ENCODE measurements at regions not wholly inside any gene's neighbourhood (a gene's known extent, or its start where the extent isn't known, plus 50 kb on each side); places are given as distances from the start of the nearest gene placed in this dataset.

- Mint-ChIP-seq H3K27ac (peak overlapping the region; percentile 33), H3K4me3 (peak overlapping the region; percentile 8), H3K36me3 (no peaks in the 10 kb centered on the region), H3K4me1 (ENCODE audit: low read depth) (no peaks in the 10 kb centered on the region), H3K9me3 (no peaks in the 10 kb centered on the region), H3K27me3 (peaks cover 1% of the 10 kb centered on the region)
- CTCF ChIA-PET: no interaction called here
- intact Hi-C loops (cut with micrococcal nuclease): no loop called here
- POLR2A ChIA-PET: interaction anchor here (1.5 kb wide), 1 partner anchor 96 kb away, joined by 5 read pairs; no protein-coding TSS in a partner anchor
- DNase-seq: peak; percentile 14
These were observed 250.6 kb downstream of the EIPR1 start for GRCh38 chr2:3126911-3127621.

GRCh38 chr2:3126171-3126910, 251.3 kb downstream of the EIPR1 start:
- CTCF ChIA-PET: no interaction called here
- DNase-seq: no peak
- no peak overlapping the region for H3K27ac Mint-ChIP-seq

GRCh38 chr2:3125761-3126130, 251.9 kb downstream of the EIPR1 start:
- H3K4me1 Mint-ChIP-seq (ENCODE audit: low read depth): no peaks in the 10 kb centered on the region
- no peaks in the 10 kb centered on the region for H3K36me3 Mint-ChIP-seq
- no peaks in the 10 kb centered on the region for H3K9me3 Mint-ChIP-seq
- no peak for DNase-seq
- H3K4me3 Mint-ChIP-seq: no peak overlapping the region
- POLR2A ChIA-PET: no interaction called here
- no peak overlapping the region for H3K27ac Mint-ChIP-seq
- intact Hi-C loops (cut with micrococcal nuclease): no loop called here
- CTCF ChIA-PET: no interaction called here
- peaks cover 1% of the 10 kb centered on the region for H3K27me3 Mint-ChIP-seq

More at GRCh38 chr2:3126171-3126910, 251.3 kb downstream of the EIPR1 start:
- Mint-ChIP-seq H3K36me3 (no peaks in the 10 kb centered on the region), H3K27me3 (peaks cover 1% of the 10 kb centered on the region), H3K4me1 (ENCODE audit: low read depth) (no peaks in the 10 kb centered on the region), H3K9me3 (no peaks in the 10 kb centered on the region), H3K4me3 (no peak overlapping the region)
- intact Hi-C loops (cut with micrococcal nuclease): no loop called here
- POLR2A ChIA-PET: interaction anchor here (1.5 kb wide), 1 partner anchor 97 kb away, joined by 5 read pairs; no protein-coding TSS in a partner anchor

GRCh38 chr2:3125001-3125760, 252.4 kb downstream of the EIPR1 start:
- ChIA-PET CTCF (interaction anchor here (0.7 kb wide), 1 partner anchor 28 kb away, joined by 3 read pairs; no protein-coding TSS in a partner anchor), POLR2A (no interaction called here)
- Mint-ChIP-seq H3K36me3 (no peaks in the 10 kb centered on the region), H3K4me1 (ENCODE audit: low read depth) (no peaks in the 10 kb centered on the region), H3K27me3 (no peaks in the 10 kb centered on the region), H3K27ac (no peak overlapping the region), H3K9me3 (peaks cover under 1% of the 10 kb centered on the region), H3K4me3 (no peak overlapping the region)
- DNase-seq: no peak
- intact Hi-C loops (cut with micrococcal nuclease): no loop called here

GRCh38 chr2:3122525-3122924, 255.1 kb downstream of the EIPR1 start:
- DNase-seq: no peak
- no peaks in the 10 kb centered on the region for H3K4me1 Mint-ChIP-seq (ENCODE audit: low read depth)
- peaks cover 2% of the 10 kb centered on the region for H3K9me3 Mint-ChIP-seq
- H3K4me3 Mint-ChIP-seq: no peak overlapping the region
- intact Hi-C loops (cut with micrococcal nuclease): no loop called here
- POLR2A ChIA-PET: no interaction called here
- H3K36me3 Mint-ChIP-seq: no peaks in the 10 kb centered on the region
- no peaks in the 10 kb centered on the region for H3K27me3 Mint-ChIP-seq
- no peak overlapping the region for H3K27ac Mint-ChIP-seq
- CTCF ChIA-PET: no interaction called here

- intact Hi-C loops (cut with micrococcal nuclease): no loop called here
- H3K27ac Mint-ChIP-seq: no peak overlapping the region
- peaks cover 2% of the 10 kb centered on the region for H3K9me3 Mint-ChIP-seq
- no peaks in the 10 kb centered on the region for H3K4me1 Mint-ChIP-seq (ENCODE audit: low read depth)
- H3K27me3 Mint-ChIP-seq: no peaks in the 10 kb centered on the region
- POLR2A ChIA-PET: no interaction called here
- CTCF ChIA-PET: no interaction called here
- no peak for DNase-seq
- H3K36me3 Mint-ChIP-seq: no peaks in the 10 kb centered on the region
- H3K4me3 Mint-ChIP-seq: no peak overlapping the region
These were observed 256.0 kb downstream of the EIPR1 start for GRCh38 chr2:3121601-3122000.

GRCh38 chr2:3117650-3118216, 259.9 kb downstream of the EIPR1 start:
- Mint-ChIP-seq H3K27ac (no peak overlapping the region), H3K4me1 (ENCODE audit: low read depth) (no peaks in the 10 kb centered on the region), H3K9me3 (peaks cover 2% of the 10 kb centered on the region), H3K36me3 (no peaks in the 10 kb centered on the region), H3K27me3 (no peaks in the 10 kb centered on the region), H3K4me3 (no peak overlapping the region)
- CTCF ChIA-PET: no interaction called here
- intact Hi-C loops (cut with micrococcal nuclease): no loop called here
- no peak for DNase-seq
- POLR2A ChIA-PET: no interaction called here

- DNase-seq: no peak
- peaks cover 2% of the 10 kb centered on the region for H3K9me3 Mint-ChIP-seq
- intact Hi-C loops (cut with micrococcal nuclease): no loop called here
- no peak overlapping the region for H3K4me3 Mint-ChIP-seq
- ChIA-PET CTCF (no interaction called here), POLR2A (no interaction called here)
- no peaks in the 10 kb centered on the region for H3K36me3 Mint-ChIP-seq
- H3K27me3 Mint-ChIP-seq: no peaks in the 10 kb centered on the region
- H3K4me1 Mint-ChIP-seq (ENCODE audit: low read depth): no peaks in the 10 kb centered on the region
- no peak overlapping the region for H3K27ac Mint-ChIP-seq
These were observed 261.2 kb downstream of the EIPR1 start for GRCh38 chr2:3116371-3116770.

- Mint-ChIP-seq H3K27ac (no peak overlapping the region), H3K27me3 (no peaks in the 10 kb centered on the region), H3K4me1 (ENCODE audit: low read depth) (no peaks in the 10 kb centered on the region), H3K36me3 (no peaks in the 10 kb centered on the region), H3K4me3 (no peak overlapping the region), H3K9me3 (peaks cover 6% of the 10 kb centered on the region)
- CTCF ChIA-PET: no interaction called here
- no peak for DNase-seq
- intact Hi-C loops (cut with micrococcal nuclease): no loop called here
- POLR2A ChIA-PET: no interaction called here
These were observed 262.1 kb downstream of the EIPR1 start for GRCh38 chr2:3115301-3116042.

GRCh38 chr2:3114406-3115185, 263.0 kb downstream of the EIPR1 start:
- ChIA-PET CTCF (no interaction called here), POLR2A (no interaction called here)
- Mint-ChIP-seq H3K27me3 (no peaks in the 10 kb centered on the region), H3K36me3 (no peaks in the 10 kb centered on the region), H3K9me3 (peaks cover 8% of the 10 kb centered on the region), H3K27ac (no peak overlapping the region), H3K4me1 (ENCODE audit: low read depth) (no peaks in the 10 kb centered on the region), H3K4me3 (no peak overlapping the region)
- no peak for DNase-seq
- intact Hi-C loops (cut with micrococcal nuclease): no loop called here

- no peak for DNase-seq
- Mint-ChIP-seq H3K9me3 (peaks cover 8% of the 10 kb centered on the region), H3K27me3 (no peaks in the 10 kb centered on the region), H3K36me3 (no peaks in the 10 kb centered on the region), H3K4me1 (ENCODE audit: low read depth) (no peaks in the 10 kb centered on the region), H3K4me3 (no peak overlapping the region), H3K27ac (no peak overlapping the region)
- CTCF ChIA-PET: no interaction called here
- POLR2A ChIA-PET: no interaction called here
- intact Hi-C loops (cut with micrococcal nuclease): no loop called here
These were observed 263.8 kb downstream of the EIPR1 start for GRCh38 chr2:3113769-3114168.

Data from activated CD4-positive, alpha-beta memory T cell treated with anti-CD3 and anti-CD28 coated beads for 36 hours (primary cell).